ENCODE measurements at regions not wholly inside any gene's neighbourhood (a gene's known extent, or its start where the extent isn't known, plus 50 kb on each side); places are given as distances from the start of the nearest gene placed in this dataset.
"Not testable (repeated sequence)": the region's sequence is repeated elsewhere in the genome, so short reads cannot be mapped to it uniquely, and the experiment has no call there.

DNA sequence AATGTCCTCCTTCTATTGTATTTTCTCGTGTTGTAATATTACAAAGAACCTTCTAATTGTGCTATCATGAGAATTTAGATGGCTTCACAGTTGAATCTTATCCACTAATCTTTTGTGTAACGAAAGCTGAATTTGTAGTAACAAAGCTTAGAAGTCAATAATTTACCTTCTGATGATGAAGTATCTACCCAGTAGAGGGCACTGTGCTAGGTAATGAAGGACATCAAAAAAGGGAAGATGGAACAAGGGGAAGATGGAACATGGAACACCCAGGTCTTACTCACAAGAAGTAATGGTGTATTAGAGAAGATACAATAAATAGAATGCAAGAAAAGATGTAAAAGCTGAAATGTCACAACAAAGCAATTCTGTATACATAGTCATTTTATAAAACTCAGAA is 131.0 kb upstream of the CCNG1 start:
- DNase-seq: no peak

DNA sequence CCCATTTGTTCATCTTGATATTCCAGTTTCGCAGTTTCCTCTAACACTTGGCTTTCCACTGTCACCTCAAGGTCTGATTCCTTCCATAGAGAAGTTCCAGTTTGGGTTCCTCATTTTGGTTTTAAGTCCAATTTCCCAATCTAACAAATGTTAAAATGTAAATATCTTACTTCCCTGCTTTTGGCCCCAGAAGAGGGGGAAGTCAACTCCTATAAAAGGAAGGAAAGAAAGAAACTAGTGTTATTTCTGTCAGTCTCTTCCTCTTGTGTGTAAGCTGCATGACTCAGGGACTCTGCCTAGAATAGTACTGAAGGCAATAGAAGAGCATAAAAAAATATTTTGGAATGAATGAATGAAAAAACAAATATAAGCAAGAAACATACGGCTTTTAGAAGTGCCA is 127.5 kb upstream of the CCNG1 start:
- no peak for DNase-seq

DNA sequence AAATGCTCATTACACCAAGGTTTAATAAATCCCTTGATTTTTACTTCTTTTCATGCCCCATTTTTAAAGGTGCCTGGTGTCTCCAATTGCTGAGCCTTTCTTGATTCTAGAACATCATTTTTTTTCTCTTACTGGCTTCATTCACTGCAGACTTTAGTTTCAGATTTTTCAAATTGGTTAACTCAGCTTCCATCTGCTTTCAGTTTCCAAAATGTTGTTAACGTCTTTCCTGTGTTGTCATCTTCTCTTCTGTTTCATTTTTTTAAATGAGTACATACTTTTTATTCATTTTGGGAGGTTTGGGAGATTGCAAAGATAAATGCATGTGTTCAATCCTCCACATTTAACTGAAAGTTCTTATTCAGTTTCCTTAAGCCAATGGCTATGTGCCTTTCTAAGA is 126.4 kb upstream of the CCNG1 start:
- DNase-seq: no peak

DNA sequence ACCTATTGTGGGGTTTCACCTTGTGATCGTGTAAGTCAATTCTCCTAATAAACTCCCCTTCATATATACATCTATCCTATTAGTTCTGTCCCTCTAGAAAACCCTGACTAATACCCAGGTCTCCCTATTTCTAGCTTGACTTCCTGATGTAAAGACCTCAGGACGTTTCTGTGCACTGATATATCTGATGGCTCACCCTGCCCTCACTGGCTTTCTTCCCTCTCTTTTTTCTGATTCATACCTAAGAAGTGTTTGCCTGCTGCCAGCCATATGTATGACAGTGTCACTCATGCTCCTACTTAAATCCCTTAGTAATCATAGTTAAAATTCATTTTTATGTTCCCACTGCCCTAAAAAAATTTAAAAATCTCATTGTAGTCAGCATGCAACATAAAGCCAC is 124.8 kb upstream of the CCNG1 start:
- DNase-seq: no peak

DNA sequence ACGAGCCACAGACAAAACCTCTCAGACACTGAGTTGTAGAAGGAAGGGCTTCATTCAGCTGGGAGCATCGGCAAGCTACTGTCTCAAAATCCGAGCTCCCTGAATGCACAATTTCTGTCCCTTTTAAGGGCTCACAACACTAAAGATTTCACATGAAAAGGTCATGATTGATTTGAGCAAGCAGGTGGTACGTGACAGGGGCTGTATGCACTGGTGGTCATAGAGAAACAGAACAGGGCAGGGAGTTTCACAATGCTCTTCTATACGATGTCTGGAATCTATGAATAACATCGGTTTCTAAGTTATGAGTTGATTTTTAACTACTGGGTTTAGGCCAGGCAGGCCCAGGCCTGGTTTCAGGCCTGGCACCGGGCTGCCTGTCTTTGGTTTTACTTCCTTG is 124.3 kb upstream of the CCNG1 start:
- not testable (repeated sequence) for DNase-seq

DNA sequence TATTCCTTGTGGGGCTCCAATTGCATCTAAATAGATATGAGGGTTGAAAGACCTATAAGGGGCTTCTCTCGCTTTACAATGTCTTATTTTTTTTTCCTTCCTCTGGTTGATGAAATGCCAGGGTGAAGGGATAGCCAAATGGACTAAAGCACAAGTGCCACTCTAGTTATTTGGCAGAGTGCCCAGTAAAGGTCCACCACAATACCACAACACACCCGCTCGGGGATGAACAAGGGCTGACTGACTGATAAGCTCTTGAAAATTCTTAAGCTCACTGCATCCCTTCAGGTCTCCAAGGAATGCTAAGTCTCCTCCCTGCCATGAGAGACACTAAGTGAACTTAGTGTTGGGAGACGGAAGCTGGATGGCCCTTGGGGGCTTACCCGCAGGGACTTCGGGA is 121.0 kb upstream of the CCNG1 start:
- not testable (repeated sequence) for DNase-seq

DNA sequence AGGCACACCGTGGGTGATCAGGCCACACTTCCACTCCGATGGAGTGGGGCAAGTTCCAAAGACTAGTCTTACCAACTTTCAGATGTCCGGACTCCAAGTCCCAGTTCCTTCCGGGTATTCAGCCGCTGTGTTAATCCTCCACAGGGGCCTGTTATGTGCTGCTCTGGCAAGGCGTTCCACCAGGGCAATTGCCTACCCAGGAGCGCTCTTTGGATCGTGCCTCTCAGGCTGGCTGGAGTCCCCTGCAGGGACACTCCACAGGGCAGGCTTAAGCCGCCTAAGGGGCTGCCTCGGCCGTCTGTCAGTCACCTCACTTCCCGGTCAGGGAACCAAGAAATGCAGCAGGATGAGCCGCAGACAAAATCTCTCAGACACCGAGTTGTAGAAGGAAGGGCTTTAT is 118.7 kb upstream of the CCNG1 start:
- no peak for DNase-seq

DNA sequence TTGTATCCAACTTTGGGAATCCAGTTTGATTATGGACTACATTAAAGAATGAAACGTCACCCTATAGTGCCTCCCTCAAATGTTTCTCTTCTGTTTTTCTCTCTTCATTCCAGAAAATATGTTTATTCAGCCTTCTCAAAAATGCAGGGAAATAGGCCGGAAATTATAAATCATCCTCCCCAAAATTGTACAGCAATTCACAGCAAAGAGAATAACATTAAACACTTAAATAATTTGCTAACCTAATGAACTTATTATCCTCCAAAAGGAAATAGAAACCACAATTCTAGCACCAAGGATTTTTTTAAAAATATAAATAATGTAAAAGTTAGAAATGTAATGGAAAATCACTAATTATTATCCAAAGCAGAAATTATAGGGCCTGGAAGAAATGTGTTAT is 115.9 kb upstream of the CCNG1 start:
- no peak for DNase-seq

DNA sequence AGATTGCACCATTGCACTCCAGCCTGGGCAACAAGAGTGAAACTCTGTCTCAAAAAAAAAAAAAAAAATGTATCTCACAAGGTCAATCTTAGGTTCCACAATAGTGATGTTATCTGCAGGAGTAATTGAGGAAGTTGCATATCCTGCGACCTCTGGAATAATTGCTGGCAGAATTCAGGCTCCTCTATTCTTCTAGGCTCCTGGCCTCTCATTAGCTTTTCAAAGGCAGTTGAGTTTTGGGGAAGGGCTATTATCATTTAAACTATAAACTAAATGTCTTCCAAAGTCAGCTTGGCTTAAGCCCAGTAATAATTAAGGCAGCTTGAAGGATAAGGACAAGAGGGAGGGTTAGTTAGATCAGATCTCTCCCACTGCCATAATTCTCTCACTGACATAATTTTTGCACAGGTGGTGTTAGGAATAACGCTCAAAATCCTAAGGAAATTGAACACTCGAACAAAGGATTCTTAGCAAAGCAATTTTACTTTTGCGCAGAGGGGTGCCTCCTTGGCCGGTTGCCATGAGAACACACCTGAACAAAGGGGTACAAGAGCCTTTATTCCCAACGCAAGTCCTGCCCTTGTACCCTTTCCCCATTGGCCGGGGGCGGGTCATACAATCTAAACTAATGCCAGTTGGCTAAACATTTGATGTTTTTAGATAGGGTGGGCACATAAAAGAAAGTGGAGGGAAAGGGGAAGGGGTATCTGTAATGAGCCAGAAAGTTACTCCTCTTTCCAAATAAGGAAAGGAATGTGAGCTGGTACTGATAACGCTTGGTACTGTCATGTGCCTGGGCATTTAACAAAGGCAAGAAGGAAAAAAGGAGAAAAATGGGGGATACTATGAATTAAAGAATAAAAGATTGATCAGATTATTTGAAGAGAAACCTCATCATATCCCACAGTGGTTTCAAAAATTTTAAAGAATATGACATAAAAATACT is 106.4 kb upstream of the CCNG1 start:
- no peak for DNase-seq

DNA sequence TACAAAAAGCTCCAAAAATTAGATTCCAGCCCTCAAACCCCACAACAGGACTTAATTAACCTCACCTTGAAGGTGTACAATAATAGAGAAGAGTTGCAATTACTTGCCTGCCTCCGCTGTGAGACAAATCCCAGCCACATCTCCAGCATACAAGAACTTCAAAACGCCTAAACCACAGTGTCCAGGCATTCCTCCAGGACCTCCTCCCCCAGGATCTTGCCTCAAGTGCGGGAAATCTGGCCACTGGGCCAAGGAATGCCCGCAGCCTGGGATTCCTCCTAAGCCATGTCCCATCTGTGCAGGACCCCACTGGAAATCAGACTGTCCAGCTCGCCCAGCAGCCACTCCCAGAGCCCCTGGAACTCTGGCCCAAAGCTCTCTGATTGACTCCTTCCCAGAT is 101.3 kb upstream of the CCNG1 start:
- DNase-seq: not testable (repeated sequence)

DNA sequence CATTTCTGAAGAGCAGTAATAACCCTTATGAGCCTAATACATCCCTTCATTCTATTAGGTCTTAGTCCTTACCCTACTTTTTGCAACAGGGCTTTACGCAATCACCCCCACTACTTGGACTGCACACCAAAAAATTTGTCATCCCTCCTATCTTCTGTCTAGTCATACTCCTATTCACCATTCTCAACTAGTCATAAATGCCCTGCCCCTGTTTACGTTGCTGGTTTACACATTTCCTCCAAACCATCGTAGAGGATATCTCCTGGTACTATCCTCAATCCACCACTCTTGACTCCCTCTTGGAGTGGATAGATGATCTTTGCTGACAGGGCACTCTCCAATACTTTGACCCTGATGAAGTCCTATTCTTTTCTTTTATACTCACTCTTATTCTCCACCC is 98.2 kb upstream of the CCNG1 start:
- no peak for DNase-seq

DNA sequence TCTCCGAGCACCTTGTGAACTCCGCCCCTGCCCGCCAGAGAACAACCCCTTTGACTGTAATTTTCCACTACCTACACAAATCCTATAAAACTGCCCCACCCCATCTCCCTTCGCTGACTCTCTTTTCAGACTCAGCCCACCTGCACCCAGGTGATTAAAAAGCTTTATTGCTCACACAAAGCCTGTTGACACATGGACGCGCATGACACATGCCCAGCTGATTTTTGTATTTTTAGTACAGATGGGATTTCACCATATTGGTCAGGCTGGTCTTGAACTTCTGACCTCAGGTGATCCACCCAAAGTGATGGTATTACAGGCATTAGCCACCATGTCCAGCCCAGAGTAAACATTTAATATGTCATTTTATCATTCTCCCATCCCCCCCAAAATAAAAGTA is 97.0 kb upstream of the CCNG1 start:
- DNase-seq: not testable (repeated sequence)

DNA sequence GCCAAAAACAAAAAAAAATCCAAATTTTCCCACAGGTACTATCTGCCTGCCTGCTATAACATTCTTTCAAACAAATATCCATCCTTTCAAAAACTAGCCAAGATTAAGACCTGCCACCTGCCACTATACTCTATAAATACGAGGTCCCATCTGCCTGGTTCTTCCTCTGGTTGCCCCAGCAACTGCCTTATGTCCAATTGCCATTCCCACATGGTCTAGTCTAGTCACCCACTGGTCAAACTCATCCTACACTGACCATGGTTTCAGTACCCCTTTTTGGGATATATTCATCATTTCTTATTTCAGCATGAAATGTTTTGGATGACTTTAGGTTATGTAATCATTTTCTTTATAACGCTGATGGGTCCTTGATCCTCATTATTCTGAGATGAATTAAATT is 95.1 kb upstream of the CCNG1 start:
- DNase-seq: no peak

DNA sequence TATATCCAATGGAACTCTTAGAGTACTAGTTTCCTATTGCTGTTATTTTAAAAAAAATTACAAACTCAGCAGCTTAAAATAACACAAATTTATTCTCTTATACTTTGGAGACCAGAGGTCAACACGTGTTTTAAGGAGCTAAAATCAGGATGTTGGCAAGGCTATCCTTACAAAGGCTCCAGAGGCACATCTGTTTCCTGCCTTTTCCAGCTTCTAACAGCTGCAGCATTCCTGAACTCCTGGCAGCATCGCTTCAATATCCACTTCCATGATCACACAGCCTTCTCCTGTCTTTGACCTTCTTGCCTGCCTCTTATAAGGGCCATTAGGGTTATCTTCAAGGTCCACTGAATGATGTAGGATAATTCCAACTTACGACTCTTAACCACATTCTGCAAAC is 92.2 kb upstream of the CCNG1 start:
- no peak for DNase-seq

DNA sequence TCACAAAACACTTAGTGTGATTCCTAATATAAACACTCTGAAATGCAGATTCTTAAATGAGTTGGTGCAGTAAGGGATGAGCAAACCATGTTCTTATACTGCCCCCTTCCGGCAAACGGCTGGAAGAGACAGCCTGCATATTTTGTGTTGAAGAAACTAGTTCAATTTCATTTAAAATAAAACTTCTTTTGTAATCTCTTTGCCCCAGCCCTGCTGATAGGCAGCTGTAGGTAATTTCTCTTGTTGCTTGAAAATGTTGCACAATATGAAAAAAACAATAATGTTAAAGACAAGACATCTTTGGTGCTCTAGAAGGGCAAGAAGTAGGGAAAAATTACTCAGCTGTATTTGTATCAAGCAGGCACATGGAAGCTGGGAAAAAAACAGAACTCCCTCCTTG is 89.7 kb upstream of the CCNG1 start:
- DNase-seq: peak; percentile 28

DNA sequence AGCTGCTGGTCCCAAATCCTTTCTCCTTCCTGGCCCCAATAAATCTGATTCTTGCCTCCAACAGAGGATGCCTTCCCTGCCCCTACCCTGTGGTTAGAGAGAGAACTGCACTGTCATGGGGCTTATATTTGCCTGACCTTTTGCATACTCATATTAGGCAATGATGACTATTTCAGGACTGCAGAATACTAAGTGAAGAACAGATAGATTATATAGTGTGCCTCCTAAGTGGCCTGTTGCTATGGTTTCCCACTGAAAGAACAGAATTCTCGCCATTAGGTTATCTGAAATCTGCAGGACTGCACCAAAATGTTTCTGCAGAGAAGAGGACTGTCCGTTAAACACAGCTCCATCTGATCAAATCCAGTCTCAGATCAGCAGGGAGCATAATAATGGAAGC is 87.3 kb upstream of the CCNG1 start:
- DNase-seq: no peak

DNA sequence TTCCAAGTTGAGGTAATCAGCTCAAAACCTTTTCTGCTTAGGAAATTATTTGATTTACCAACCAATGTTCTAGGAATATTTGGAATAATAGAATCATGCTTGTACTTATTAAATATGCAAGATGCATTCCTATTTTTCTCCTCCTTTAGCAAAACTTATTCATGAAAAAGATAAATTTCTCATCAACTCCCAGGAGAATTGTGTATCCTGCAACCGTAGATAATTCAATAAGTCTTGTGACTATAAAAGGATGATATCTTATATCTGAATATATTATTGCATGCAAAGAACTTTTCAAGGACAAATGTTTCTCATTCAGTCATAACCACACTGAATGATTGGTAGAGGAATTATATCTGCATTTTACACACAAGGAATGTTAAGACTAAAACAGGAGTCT is 84.9 kb upstream of the CCNG1 start:
- DNase-seq: no peak

DNA sequence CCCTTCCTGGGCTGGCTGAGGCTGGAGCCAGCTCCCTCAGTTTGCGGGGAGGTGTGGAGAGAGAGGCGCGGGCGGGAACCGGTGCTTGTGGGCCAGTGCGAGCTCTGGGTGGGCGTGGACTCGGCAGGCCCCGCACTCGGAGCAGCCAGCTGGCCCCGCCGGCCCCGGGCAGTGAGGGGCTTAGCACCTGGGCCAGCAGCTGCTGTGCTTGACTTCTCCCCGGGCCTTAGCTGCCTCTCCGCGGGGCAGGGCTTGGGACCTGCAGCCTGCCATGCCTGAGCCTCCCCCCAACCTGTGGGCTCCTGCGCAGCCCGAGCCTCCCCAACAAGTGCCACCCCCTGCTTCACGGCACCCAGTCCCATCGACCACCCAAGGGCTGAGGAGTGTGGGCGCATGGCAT is 81.6 kb upstream of the CCNG1 start:
- not testable (repeated sequence) for DNase-seq

DNA sequence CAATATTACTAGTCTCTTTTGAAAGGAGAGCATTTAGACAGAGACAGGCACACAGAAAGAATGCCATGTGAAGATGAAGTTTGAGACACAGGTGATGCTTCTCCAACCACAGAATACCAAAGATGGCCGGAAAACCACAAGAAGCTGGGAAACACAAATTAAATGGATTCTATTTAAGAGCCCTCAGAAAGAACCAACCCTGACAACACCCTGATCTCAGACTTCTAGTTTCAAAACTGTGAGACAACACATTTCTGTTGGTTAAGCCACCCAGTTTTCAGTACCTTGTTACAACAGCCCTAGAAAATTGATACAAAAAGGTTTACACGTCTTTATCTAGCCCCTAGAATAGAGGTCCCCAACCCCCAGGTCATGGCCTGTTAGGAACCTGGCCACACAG is 79.8 kb upstream of the CCNG1 start:
- DNase-seq: no peak

DNA sequence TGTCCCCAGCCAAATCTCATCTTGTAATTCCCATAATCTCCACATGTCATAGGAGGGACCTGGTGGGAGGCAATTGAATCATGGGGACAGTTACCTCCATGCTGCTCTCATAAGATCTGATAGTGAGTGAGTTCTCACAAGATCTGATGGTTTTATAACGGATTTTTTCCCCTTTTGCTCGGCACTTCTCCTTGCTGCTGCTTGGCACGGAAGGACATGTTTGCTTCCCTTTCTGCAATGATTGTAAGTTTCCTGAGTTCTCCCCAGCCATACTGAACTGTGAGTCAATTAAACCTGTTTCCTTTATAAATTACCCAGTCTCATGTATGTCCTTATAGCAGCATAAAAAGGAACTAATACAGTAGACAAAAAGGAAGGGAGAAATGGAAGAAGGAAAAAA is 76.7 kb upstream of the CCNG1 start:
- DNase-seq: no peak

DNA sequence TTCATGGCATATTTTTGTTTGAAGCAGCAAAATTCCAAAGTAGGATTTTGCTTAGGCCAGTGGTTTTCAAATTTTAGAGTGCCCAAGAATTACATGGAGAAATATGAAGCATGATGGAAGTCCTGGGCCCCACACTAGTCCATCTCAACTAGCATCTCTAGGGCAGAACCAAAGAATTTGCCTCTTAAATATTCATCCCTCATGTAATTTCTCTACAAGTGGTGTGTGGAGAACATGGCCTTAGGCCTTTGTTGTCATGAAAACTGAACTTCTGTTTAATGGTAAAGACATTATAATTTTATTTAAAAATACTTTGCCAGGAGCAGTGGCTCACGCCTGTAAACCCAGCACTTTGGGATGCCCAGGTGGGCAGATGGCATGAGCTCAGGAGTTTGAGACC is 75.9 kb upstream of the CCNG1 start:
- no peak for DNase-seq

DNA sequence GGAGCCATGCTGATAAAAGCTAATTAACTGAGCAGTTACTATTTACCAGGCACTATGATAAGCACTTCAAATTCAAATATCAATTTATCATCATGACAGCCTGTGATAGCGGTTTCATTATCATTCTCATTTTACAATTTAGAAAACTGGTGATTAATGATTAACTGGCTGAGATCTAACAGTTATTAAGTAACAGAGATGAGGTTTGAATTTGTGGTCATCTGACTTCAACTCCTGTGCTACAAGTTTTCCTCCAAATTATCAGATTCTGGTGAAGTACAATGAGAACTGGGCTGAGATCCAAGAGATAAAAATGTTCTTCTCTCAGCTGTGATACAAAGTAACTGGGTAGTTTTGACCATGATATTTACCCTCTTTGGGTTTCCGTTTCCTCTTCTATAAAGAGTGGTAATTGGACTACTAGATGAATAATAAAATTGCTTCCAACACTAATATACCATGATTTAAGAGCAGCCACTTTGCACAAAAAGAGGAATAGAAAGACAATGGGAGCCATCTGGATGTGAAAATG is 74.5 kb upstream of the CCNG1 start:
- no peak for DNase-seq

DNA sequence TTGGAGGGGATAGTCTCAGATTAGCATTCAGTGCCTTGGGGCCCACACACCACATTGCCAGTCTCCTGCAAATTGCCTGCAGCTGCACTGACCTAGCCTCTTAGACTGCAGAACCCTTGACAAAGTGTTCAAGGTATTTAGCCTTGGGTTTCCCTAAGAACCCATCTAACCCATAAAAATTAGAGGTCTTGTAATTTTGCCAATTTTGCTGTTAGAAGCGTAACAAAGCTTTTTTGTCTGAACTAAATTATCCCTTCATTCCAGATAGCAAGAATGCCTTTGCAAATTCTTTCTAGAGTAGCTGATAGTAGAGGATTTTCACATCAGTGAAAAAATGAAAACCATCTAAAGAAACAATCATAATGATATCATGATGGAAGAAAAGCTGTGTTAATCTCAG is 74.0 kb upstream of the CCNG1 start:
- DNase-seq: no peak

DNA sequence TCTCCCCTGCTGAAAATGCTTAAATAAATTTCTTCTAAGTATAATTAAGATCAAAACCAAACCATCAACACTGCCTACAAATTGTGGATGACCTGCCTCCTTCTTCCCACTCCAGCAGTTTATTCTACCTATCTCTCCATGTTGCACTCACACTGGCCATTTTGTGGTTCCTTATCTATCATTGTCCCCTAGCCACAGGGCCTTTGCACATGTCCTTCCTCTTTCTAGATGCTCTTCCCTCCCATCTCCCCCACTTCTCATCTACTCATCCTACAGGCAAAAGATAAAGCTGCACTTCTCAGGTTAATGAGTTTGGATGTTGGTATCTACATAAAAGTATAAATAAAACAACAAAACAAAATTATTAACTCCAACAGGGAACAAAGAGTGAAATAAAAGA is 70.6 kb upstream of the CCNG1 start:
- DNase-seq: no peak

Data from activated naive CD4-positive, alpha-beta T cell treated with anti-CD3 and anti-CD28 coated beads, Interleukin-2, amount 50 U/mL, for 16 hours (primary cell).